HEK293T (cell line): ENCODE measurements at regions not wholly inside any gene's neighbourhood (a gene's known extent, or its start where the extent isn't known, plus 50 kb on each side); places are given as distances from the start of the nearest gene placed in this dataset.

ENCODE experiments used
- ARNT ChIP-seq: fragments of 450-650 bp; IDR thresholded peaks from 2 replicates; pipeline ENCODE4 v1.6.1; 2017; ENCODE audit warnings: mild to moderate bottlenecking
- BHLHE40 ChIP-seq: fragments of 450-650 bp; IDR thresholded peaks from 2 replicates; pipeline ENCODE4 v1.6.1; 2016; ENCODE audit warnings: mild to moderate bottlenecking, moderate library complexity, borderline replicate concordance
- CTBP1 ChIP-seq: fragments of 450-650 bp; IDR thresholded peaks from 2 replicates; pipeline ENCODE4 v1.6.1; 2016; ENCODE audit warnings: borderline replicate concordance
- ELF4 ChIP-seq: fragments of 450-650 bp; IDR thresholded peaks from 2 replicates; pipeline ENCODE4 v1.6.1; 2017; ENCODE audit warnings: antibody characterized with exemption
- FOXM1 ChIP-seq: fragments of 450-650 bp; IDR thresholded peaks from 2 replicates; pipeline ENCODE4 v1.6.1; 2017; ENCODE audit warnings: mild to moderate bottlenecking, borderline replicate concordance
- HDGF ChIP-seq: fragments of 450-650 bp; IDR thresholded peaks from 2 replicates; pipeline ENCODE4 v1.6.1; 2017; ENCODE audit warnings: antibody characterized with exemption, borderline replicate concordance
- LEF1 ChIP-seq: fragments of 450-650 bp; IDR thresholded peaks from 2 replicates; pipeline ENCODE4 v1.6.1; 2017; ENCODE audit warnings: mild to moderate bottlenecking, borderline replicate concordance
- NFRKB ChIP-seq: fragments of 450-650 bp; IDR thresholded peaks from 2 replicates; pipeline ENCODE4 v1.6.1; 2016; ENCODE audit warnings: mild to moderate bottlenecking, moderate library complexity
- SP1 ChIP-seq: fragments of 450-650 bp; IDR thresholded peaks from 2 replicates; pipeline ENCODE4 v1.6.1; 2017
- SUZ12 ChIP-seq: fragments of 450-650 bp; IDR thresholded peaks from 2 replicates; pipeline ENCODE4 v1.6.1; 2016; ENCODE audit warnings: mild to moderate bottlenecking
- TARDBP ChIP-seq: fragments of 450-650 bp; IDR thresholded peaks from 2 replicates; pipeline ENCODE4 v1.6.1; 2016
- ZNF384 ChIP-seq: fragments of 450-650 bp; IDR thresholded peaks from 2 replicates; pipeline ENCODE4 v1.6.1; 2016

DNA sequence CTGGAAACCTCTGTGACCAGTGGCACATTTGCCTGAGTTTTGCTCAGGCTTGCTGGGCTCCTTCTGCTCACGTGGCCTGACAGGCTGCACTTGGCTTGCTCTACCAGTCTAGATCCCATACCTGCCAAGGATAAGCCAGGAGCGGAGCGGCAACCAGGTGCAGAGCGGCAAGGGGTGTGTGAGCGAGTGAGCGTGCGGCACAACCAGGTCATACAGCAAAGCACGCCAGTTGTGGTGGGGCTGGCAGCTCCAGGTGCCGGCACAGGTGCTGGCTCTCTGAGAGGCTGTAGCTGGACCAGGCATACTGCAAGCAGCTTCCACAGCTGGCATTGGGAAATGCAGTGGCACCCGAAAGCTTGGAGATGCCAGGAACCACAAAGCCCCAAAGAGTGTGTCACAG is 1495.1 kb downstream of the PCDH7 start:
- TF ChIP-seq SP1 = no peak
- TF ChIP-seq FOXM1 = no peak
- TF ChIP-seq TARDBP = no peak
- no peak for TF ChIP-seq ARNT
- TF ChIP-seq BHLHE40 = no peak
- no peak for TF ChIP-seq LEF1
- TF ChIP-seq ELF4 = no peak
- TF ChIP-seq HDGF = no peak
- no peak for TF ChIP-seq CTBP1
- no peak for TF ChIP-seq SUZ12
- TF ChIP-seq NFRKB = no peak
- no peak for TF ChIP-seq ZNF384
